ENCODE measurements at regions not wholly inside any gene's neighbourhood (a gene's known extent, or its start where the extent isn't known, plus 50 kb on each side); places are given as distances from the start of the nearest gene placed in this dataset.

- Histone ChIP-seq H3K9me3 (peaks cover 0 to 12% (median 4%) of the 10 kb centered on the region in 11 donors), H3K4me1 (peaks cover 0 to 7% (median 0%) of the 10 kb centered on the region in 9 donors), H3K27ac (no peak overlapping the region), H3K27me3 (no peaks in the 10 kb centered on the region), H3K4me3 (no peak overlapping the region), H3K36me3 (no peaks in the 10 kb centered on the region)
- DNase-seq, result no peak
- 76 to 84% methylated on average over 2 of the region's 2 CpGs for WGBS, 2 donors
- intact Hi-C loops (cut with DNase I), result no loop called here
- no peak for ATAC-seq
- no peak for TF ChIP-seq CTCF (IDR thresholded peaks at IDR 0.05)
Measured at GRCh38 chr14:54194501-54194900, 202.3 kb upstream of the CDKN3 start.

GRCh38 chr14:54197369-54197768 lies 199.4 kb upstream of the CDKN3 start:
- H3K9me3 ChIP-seq, result peaks cover 0 to 12% (median 4%) of the 10 kb centered on the region in 11 donors
- no peak overlapping the region for H3K27ac ChIP-seq
- intact Hi-C loops (cut with DNase I), result no loop called here
- no peaks in the 10 kb centered on the region for H3K4me1 ChIP-seq
- no peak for DNase-seq
- no peaks in the 10 kb centered on the region for H3K27me3 ChIP-seq
- 32 to 53% methylated on average over 1 of the region's 1 CpG for WGBS, 2 donors
- H3K36me3 ChIP-seq, result no peaks in the 10 kb centered on the region
- no peak overlapping the region for H3K4me3 ChIP-seq
- no peak for TF ChIP-seq CTCF (IDR thresholded peaks at IDR 0.05)
- ATAC-seq, result no peak

GRCh38 chr14:54200726-54201125 lies 196.1 kb upstream of the CDKN3 start:
- DNase-seq (no peak), ATAC-seq (no peak)
- H3K4me3 ChIP-seq, result no peak overlapping the region
- H3K27ac ChIP-seq, result no peak overlapping the region
- no peaks in the 10 kb centered on the region for H3K36me3 ChIP-seq
- H3K9me3 ChIP-seq, result peaks cover 0 to 12% (median 4%) of the 10 kb centered on the region in 11 donors
- TF ChIP-seq CTCF (IDR thresholded peaks at IDR 0.05), result no peak
- 94% methylated on average over 2 of the region's 2 CpGs for WGBS, 2 donors
- intact Hi-C loops (cut with DNase I), result no loop called here
- no peaks in the 10 kb centered on the region for H3K4me1 ChIP-seq
- no peaks in the 10 kb centered on the region for H3K27me3 ChIP-seq

DNA sequence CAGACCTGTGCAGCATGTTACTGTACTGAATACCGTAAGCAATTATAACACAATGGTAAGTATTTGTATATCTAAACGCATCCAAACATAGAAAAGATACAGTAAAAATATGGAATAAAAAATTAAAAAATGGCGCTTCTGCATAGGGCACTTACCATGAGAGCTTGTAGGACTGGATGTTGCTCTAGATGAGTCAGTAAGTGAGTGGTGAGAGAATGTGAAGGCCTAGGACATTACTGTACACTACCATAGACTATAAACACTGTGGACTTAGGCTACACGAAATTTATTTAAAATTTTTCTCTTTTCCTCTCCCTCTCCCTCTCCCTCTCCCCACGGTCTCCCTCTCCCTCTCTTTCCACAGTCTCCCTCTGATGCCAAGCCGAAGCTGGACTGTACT lies 194.5 kb upstream of the CDKN3 start:
- no peaks in the 10 kb centered on the region for H3K36me3 ChIP-seq
- peaks cover 0 to 12% (median 4%) of the 10 kb centered on the region in 11 donors for H3K9me3 ChIP-seq
- 91 to 93% methylated on average over 5 to 6 of the region's 6 CpGs for WGBS, 2 donors
- H3K27me3 ChIP-seq, result no peaks in the 10 kb centered on the region
- H3K27ac ChIP-seq, result no peak overlapping the region
- intact Hi-C loops (cut with DNase I), result no loop called here
- no peak overlapping the region for H3K4me3 ChIP-seq
- DNase-seq, result no peak
- TF ChIP-seq CTCF (IDR thresholded peaks at IDR 0.05), result no peak
- H3K4me1 ChIP-seq, result no peaks in the 10 kb centered on the region
- ATAC-seq, result no peak

Data from heart right ventricle (tissue), 16 donors.